ENCODE measurements at regions not wholly inside any gene's neighbourhood (a gene's known extent, or its start where the extent isn't known, plus 50 kb on each side); places are given as distances from the start of the nearest gene placed in this dataset.

DNA sequence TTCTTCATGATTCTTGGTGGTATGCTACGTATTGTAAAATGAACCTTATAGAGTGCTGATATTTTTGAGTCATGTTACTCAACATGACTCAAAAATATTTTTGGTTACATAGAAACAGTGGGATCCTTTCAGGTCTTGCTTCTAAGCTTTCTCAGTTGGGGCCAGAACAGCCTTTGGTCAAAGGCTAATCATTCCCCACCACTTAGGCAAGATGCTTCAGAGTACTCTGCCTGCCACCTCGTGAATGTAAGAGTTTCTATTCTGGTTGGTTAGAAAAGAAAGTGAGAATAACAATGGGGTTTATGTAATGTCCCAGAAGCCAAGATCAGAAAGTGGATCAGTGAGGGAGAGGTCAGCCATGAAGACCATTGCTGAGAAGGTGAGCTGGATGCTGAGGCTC, 327.8 kb downstream of the TCERG1L start:
- intact Hi-C loops (cut with micrococcal nuclease; ENCODE audit: unreplicated experiment): no loop called here
- no peak for DNase-seq (ENCODE audit: low spot score)
- H4K20me1 ChIP-seq (ENCODE audit: insufficient read depth, low read length): no peaks in the 10 kb centered on the region
- H3K36me3 ChIP-seq (ENCODE audit: insufficient read depth, low read length): no peaks in the 10 kb centered on the region
- no peaks in the 10 kb centered on the region for H3K9me3 ChIP-seq (ENCODE audit: low read length)
- no peak for TF ChIP-seq EZH2phosphoT487 (IDR thresholded peaks at IDR 0.05; ENCODE audit: borderline replicate concordance, low read depth, low read length)
- TF ChIP-seq, protein P1, sequence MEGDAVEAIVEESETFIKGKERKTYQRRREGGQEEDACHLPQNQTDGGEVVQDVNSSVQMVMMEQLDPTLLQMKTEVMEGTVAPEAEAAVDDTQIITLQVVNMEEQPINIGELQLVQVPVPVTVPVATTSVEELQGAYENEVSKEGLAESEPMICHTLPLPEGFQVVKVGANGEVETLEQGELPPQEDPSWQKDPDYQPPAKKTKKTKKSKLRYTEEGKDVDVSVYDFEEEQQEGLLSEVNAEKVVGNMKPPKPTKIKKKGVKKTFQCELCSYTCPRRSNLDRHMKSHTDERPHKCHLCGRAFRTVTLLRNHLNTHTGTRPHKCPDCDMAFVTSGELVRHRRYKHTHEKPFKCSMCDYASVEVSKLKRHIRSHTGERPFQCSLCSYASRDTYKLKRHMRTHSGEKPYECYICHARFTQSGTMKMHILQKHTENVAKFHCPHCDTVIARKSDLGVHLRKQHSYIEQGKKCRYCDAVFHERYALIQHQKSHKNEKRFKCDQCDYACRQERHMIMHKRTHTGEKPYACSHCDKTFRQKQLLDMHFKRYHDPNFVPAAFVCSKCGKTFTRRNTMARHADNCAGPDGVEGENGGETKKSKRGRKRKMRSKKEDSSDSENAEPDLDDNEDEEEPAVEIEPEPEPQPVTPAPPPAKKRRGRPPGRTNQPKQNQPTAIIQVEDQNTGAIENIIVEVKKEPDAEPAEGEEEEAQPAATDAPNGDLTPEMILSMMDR (conservative IDR thresholded peaks at IDR 0.05; ENCODE audit: low read length): no peak
- H3K27ac ChIP-seq (ENCODE audit: low read depth, low read length, poor library complexity, severe bottlenecking): no peak overlapping the region
- H3K4me1 ChIP-seq (ENCODE audit: insufficient read depth, low read length, poor library complexity, severe bottlenecking): no peaks in the 10 kb centered on the region
- BruUV-seq (replicated peaks): no TSS peak
- no peak overlapping the region for H3K4me2 ChIP-seq (ENCODE audit: low read length)
- no peak overlapping the region for H2AFZ ChIP-seq (ENCODE audit: low read length)
- H3K79me2 ChIP-seq (ENCODE audit: insufficient read depth, low read depth, low read length): no peaks in the 10 kb centered on the region
- no peak overlapping the region for H3K4me3 ChIP-seq (ENCODE audit: low read depth, low read length, poor library complexity, severe bottlenecking)
- CTCF ChIA-PET (ENCODE audit: unreplicated experiment): no interaction called here
- H3K9me2 ChIP-seq (ENCODE audit: insufficient read depth, low read length): no peaks in the 10 kb centered on the region
- POLR2A ChIA-PET: no interaction called here

DNA sequence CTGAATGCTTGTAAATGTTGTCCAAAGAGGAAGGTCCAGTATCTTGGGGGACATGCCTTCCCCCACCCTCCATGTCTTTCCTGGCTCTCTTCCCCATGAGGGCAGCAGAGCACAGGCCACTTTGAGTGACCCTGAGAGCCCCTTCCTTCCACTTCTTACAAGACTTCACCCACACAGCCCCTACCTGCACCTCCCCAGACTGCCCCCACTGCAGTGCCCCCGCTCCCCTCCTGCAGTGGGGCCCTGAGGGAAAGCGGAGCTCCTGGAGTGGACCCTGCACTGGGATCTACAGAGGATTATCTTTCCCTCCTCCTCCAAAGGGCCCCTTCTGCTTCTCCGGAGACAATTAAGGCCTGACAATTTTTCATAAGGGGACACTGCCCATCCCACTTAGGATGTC, 326.8 kb downstream of the TCERG1L start:
- Histone ChIP-seq H3K4me1 (ENCODE audit: insufficient read depth, low read length, poor library complexity, severe bottlenecking) (no peaks in the 10 kb centered on the region), H3K27ac (ENCODE audit: low read depth, low read length, poor library complexity, severe bottlenecking) (no peak overlapping the region), H3K36me3 (ENCODE audit: insufficient read depth, low read length) (no peaks in the 10 kb centered on the region), H4K20me1 (ENCODE audit: insufficient read depth, low read length) (no peaks in the 10 kb centered on the region), H3K79me2 (ENCODE audit: insufficient read depth, low read depth, low read length) (no peaks in the 10 kb centered on the region), H3K9me3 (ENCODE audit: low read length) (no peaks in the 10 kb centered on the region), H3K4me3 (ENCODE audit: low read depth, low read length, poor library complexity, severe bottlenecking) (no peak overlapping the region), H2AFZ (ENCODE audit: low read length) (no peak overlapping the region), H3K4me2 (ENCODE audit: low read length) (no peak overlapping the region), H3K9me2 (ENCODE audit: insufficient read depth, low read length) (no peaks in the 10 kb centered on the region)
- CTCF ChIA-PET (ENCODE audit: unreplicated experiment): no interaction called here
- intact Hi-C loops (cut with micrococcal nuclease; ENCODE audit: unreplicated experiment): no loop called here
- DNase-seq (ENCODE audit: low spot score): no peak
- POLR2A ChIA-PET: no interaction called here
- BruUV-seq (replicated peaks): no TSS peak
- TF ChIP-seq, protein P1 (conservative IDR thresholded peaks at IDR 0.05; ENCODE audit: low read length): no peak
- no peak for TF ChIP-seq EZH2phosphoT487 (IDR thresholded peaks at IDR 0.05; ENCODE audit: borderline replicate concordance, low read depth, low read length)

- Histone ChIP-seq H3K9me2 (ENCODE audit: insufficient read depth, low read length) (no peaks in the 10 kb centered on the region), H3K4me3 (ENCODE audit: low read depth, low read length, poor library complexity, severe bottlenecking) (no peak overlapping the region), H3K4me1 (ENCODE audit: insufficient read depth, low read length, poor library complexity, severe bottlenecking) (no peaks in the 10 kb centered on the region), H3K4me2 (ENCODE audit: low read length) (no peak overlapping the region), H2AFZ (ENCODE audit: low read length) (no peak overlapping the region), H3K9me3 (ENCODE audit: low read length) (no peaks in the 10 kb centered on the region), H3K79me2 (ENCODE audit: insufficient read depth, low read depth, low read length) (no peaks in the 10 kb centered on the region), H3K36me3 (ENCODE audit: insufficient read depth, low read length) (no peaks in the 10 kb centered on the region), H4K20me1 (ENCODE audit: insufficient read depth, low read length) (no peaks in the 10 kb centered on the region), H3K27ac (ENCODE audit: low read depth, low read length, poor library complexity, severe bottlenecking) (no peak overlapping the region)
- TF ChIP-seq, protein P1 (conservative IDR thresholded peaks at IDR 0.05; ENCODE audit: low read length): no peak
- no peak for TF ChIP-seq EZH2phosphoT487 (IDR thresholded peaks at IDR 0.05; ENCODE audit: borderline replicate concordance, low read depth, low read length)
- intact Hi-C loops (cut with micrococcal nuclease; ENCODE audit: unreplicated experiment): no loop called here
- no TSS peak for BruUV-seq (replicated peaks)
- ChIA-PET CTCF (ENCODE audit: unreplicated experiment) (no interaction called here), POLR2A (no interaction called here)
- DNase-seq (ENCODE audit: low spot score): no peak
These were observed 326.3 kb downstream of the TCERG1L start for GRCh38 chr10:130985158-130985753.
